ENCODE measurements at regions not wholly inside any gene's neighbourhood (a gene's known extent, or its start where the extent isn't known, plus 50 kb on each side); places are given as distances from the start of the nearest gene placed in this dataset.

GRCh38 chr9:79286992-79287707 lies 284.6 kb upstream of the TLE4 start:
- DNase-seq (ENCODE audit: low spot score): no peak
- no peak overlapping the region for H3K4me3 ChIP-seq
- TF ChIP-seq, protein P1, sequence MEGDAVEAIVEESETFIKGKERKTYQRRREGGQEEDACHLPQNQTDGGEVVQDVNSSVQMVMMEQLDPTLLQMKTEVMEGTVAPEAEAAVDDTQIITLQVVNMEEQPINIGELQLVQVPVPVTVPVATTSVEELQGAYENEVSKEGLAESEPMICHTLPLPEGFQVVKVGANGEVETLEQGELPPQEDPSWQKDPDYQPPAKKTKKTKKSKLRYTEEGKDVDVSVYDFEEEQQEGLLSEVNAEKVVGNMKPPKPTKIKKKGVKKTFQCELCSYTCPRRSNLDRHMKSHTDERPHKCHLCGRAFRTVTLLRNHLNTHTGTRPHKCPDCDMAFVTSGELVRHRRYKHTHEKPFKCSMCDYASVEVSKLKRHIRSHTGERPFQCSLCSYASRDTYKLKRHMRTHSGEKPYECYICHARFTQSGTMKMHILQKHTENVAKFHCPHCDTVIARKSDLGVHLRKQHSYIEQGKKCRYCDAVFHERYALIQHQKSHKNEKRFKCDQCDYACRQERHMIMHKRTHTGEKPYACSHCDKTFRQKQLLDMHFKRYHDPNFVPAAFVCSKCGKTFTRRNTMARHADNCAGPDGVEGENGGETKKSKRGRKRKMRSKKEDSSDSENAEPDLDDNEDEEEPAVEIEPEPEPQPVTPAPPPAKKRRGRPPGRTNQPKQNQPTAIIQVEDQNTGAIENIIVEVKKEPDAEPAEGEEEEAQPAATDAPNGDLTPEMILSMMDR (IDR thresholded peaks at IDR 0.05): no peak
- no peak overlapping the region for H3K27ac ChIP-seq
- no peaks in the 10 kb centered on the region for H3K36me3 ChIP-seq
- H3K9me3 ChIP-seq: no peaks in the 10 kb centered on the region
- no peaks in the 10 kb centered on the region for H3K4me1 ChIP-seq
- H3K27me3 ChIP-seq: no peaks in the 10 kb centered on the region

- no peak overlapping the region for H3K27ac ChIP-seq
Measured at GRCh38 chr9:79287708-79288290, 284.0 kb upstream of the TLE4 start.

GRCh38 chr9:79289856-79290255 lies 281.9 kb upstream of the TLE4 start:
- Histone ChIP-seq H3K27ac (no peak overlapping the region), H3K27me3 (no peaks in the 10 kb centered on the region), H3K9me3 (no peaks in the 10 kb centered on the region), H3K36me3 (no peaks in the 10 kb centered on the region), H3K4me3 (no peak overlapping the region), H3K4me1 (no peaks in the 10 kb centered on the region)
- TF ChIP-seq, protein P1 (IDR thresholded peaks at IDR 0.05): no peak
- no peak for DNase-seq (ENCODE audit: low spot score)

More at GRCh38 chr9:79287708-79288290, 284.0 kb upstream of the TLE4 start:
- Histone ChIP-seq H3K4me1 (no peaks in the 10 kb centered on the region), H3K9me3 (no peaks in the 10 kb centered on the region), H3K36me3 (no peaks in the 10 kb centered on the region), H3K27me3 (no peaks in the 10 kb centered on the region), H3K4me3 (no peak overlapping the region)
- TF ChIP-seq, protein P1 (IDR thresholded peaks at IDR 0.05): no peak
- no peak for DNase-seq (ENCODE audit: low spot score)

- DNase-seq (ENCODE audit: low spot score): no peak
- TF ChIP-seq, protein P1 (IDR thresholded peaks at IDR 0.05): no peak
- H3K36me3 ChIP-seq: no peaks in the 10 kb centered on the region
- H3K9me3 ChIP-seq: no peaks in the 10 kb centered on the region
- no peak overlapping the region for H3K27ac ChIP-seq
- H3K27me3 ChIP-seq: no peaks in the 10 kb centered on the region
- no peak overlapping the region for H3K4me3 ChIP-seq
- H3K4me1 ChIP-seq: no peaks in the 10 kb centered on the region
Measured at GRCh38 chr9:79292731-79293280, 279.0 kb upstream of the TLE4 start.

DNA sequence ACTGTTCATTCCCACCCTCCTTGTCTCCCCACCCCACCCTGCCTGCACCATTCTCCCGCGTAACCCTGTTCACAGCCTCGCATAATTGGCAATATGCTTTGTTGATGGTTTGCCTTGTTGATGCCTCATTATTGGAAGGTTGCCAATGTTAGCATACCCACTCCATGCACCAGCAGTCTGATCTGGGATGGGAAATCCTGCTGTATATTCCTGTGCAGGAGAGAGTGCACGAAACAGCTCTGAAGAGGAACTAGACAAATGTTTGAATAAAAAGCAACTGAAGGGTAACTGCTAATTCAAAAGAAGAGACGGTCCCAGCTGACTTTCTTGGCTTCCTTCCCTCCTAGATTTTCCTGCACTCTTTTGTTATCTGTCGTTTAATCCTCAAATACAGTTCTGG lies 271.7 kb upstream of the TLE4 start:
- Histone ChIP-seq H3K4me1 (no peaks in the 10 kb centered on the region), H3K36me3 (no peaks in the 10 kb centered on the region), H3K27me3 (no peaks in the 10 kb centered on the region), H3K9me3 (no peaks in the 10 kb centered on the region), H3K27ac (no peak overlapping the region), H3K4me3 (no peak overlapping the region)
- no peak for DNase-seq (ENCODE audit: low spot score)
- TF ChIP-seq, protein P1 (IDR thresholded peaks at IDR 0.05): no peak
